Epidermal melanocyte (primary cell): ENCODE measurements at regions not wholly inside any gene's neighbourhood (a gene's known extent, or its start where the extent isn't known, plus 50 kb on each side); places are given as distances from the start of the nearest gene placed in this dataset.
"Not testable (repeated sequence)": the region's sequence is repeated elsewhere in the genome, so short reads cannot be mapped to it uniquely, and the experiment has no call there.

Experiments
- DNase-seq: peaks from one replicate; pipeline ENCODE4 v3.0.0; 2011; ENCODE audit warnings: low spot score; ENCODE audit not compliant: insufficient read length

DNA sequence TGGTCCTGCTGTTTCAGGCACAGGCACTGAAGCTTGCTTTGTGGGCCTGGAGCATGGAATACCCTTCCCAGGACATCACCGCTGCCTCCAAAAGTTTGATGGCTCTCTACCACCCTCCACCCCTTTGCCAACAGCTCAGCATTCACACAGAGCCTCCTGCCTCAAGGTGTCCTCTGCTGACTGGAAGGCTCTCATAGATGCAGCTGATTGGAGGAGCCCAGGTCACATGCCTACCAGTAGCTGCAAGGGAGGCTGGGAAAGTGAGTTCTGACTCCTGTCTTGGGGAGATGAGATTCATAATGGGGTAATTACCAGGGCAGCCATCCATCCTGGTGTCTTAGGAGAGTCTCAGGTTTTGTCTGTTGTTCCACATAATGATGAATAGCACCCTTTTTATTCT lies 124.8 kb upstream of the GRIK3 start:
- no peak for DNase-seq

DNA sequence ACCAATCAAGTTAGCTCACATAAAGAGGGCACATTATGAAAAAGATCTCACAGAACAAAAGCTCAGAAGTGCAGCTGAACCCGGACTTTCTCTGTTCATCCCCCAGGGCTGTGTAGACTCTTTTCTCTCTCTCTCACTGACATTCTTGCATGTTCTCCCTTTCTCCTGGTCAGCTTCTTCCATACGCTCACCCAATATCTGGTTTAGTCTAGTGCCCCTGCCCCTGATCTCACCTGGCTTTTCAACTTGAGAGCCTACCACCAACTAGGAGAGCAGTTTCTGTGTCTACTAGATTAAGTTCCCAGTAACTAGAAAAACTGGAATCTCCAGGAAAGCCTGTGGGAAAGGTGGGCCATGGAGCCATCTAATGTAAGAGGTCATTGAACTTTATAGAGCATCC lies 126.9 kb upstream of the GRIK3 start:
- no peak for DNase-seq

DNA sequence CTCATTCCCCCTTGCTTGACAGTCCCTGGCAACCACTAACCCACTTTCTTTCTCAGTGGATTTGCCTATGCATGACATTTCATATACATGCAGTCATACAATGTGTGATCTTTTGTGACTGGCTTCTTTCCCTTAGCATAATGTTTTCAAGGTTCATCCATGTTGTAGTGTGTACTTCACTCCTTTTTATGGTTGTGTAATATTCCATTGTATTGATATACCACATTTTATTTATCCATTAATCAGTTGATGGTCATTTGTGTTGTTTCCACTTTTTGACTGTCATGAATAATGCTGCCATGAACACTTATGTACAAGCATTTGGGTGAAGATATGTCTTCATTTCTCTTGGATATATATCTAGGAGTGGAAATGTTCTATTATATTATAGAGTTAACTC lies 127.7 kb upstream of the GRIK3 start:
- no peak for DNase-seq

DNA sequence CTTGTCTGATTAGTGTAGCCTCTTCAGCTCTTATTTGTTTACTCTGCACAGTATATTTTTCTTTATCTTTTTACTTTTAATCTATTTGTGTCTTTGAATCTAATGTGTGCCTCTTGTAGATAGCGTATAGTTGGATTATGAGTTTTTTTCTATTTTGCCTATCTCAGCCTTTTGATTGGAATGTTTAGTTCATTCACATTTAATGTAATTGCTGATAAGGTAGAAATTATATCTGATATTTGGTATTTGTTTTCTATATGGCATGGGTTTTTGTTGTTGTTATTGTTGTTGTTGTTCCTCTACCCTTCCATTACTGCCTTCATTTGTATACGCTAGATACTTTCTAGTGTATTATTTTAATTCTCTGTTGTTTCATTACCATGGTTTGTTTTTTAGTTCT lies 131.7 kb upstream of the GRIK3 start:
- DNase-seq = no peak

DNA sequence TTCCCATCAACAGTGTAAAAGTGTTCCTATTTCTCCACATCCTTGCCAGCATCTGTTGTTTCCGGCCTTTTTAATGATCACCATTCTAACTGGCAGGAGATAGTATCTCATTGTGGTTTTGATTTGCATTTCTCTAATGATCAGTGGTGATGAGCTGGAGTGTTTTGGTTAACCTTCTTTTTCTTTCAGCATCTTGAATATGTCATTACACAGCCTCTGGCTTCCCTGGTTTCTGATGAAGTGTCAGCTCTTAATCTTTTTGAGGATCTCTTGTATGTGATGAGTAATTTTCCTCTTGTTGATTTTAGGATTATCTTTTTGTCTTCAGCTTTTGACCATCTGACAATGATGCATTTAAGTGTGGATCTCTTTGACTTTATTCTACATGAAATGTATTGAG lies 133.2 kb upstream of the GRIK3 start:
- no peak for DNase-seq

DNA sequence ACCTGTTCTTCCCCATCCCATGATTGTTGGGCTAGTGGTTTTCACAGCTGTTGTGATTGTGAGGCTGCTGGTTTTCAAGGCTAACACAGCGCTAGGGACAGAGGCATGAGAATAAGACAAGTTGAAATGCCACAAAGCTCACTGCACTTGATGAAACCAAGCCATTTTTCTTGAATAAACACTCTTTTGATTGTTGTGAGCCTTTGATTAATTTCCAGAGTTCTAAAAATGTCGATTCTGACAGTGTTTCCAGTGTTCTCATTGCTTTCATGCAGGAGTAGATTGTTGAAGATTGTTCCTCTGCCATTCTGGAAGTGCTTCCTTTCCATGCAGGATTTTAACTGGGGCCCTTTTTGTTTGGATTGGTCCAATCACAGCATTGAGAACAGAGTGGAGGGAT lies 134.9 kb upstream of the GRIK3 start:
- DNase-seq = no peak

GRCh38 chr1:37169743-37170275 lies 135.5 kb upstream of the GRIK3 start:
- no peak for DNase-seq

DNA sequence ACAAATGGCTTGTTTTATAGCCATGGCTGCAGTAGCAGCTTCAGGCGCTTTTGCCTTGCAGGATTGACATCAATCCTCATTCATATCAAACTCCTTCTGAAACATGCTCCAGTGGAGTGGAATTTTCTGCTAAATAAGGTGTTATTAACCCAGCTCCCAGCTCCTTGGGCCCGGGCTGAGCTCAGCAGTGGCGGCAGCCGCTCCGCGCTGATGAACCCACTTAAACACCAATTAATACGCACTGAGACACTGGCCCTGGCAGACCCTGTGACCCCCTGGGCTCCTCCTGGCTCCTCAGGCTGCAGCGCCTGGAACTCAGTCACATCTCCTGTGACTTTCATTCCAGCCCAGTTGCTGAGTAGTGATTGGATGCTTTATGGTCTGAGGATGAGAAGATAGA lies 137.4 kb upstream of the GRIK3 start:
- no peak for DNase-seq

GRCh38 chr1:37174341-37174740 lies 140.0 kb upstream of the GRIK3 start:
- no peak for DNase-seq

DNA sequence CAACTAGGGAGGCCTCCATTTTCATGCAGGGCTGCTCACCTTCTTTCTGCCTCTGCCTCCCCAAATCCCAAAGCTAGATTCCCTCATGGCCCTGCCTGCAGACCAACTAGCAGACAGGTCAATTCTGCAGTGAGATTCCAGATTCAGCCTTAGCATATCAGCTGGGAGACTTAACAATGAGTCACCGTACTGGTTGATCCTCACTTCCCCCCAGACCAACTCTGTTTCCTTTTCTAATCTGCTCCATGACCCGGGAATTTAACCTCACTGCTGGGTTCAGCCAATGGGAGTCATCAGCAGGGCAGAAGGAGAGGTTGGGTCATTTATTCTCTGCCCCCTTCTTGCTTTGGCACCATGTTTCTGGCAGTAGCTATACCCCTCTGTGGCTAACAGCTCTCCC lies 140.6 kb upstream of the GRIK3 start:
- DNase-seq = no peak

GRCh38 chr1:37175666-37176215 lies 141.4 kb upstream of the GRIK3 start:
- no peak for DNase-seq

DNA sequence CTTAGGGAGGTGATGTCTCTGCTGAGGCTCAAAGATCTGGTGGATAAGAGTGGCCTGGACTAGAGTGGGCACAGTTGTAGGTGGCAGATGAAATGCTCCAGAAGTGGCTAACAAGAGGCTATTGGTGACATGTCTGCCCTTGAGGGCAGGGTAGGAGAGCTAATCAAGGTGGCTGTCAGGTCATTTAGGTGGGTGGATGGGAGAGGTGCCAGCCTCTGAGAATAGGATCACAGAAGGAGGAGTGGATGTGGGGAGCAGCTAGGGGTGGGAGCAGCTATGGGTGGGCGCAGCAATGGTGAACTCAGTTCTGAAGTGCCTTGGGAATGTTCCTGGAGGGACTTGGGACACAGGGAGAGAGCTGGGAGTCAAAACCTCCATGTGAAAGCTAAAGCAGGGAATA lies 142.0 kb upstream of the GRIK3 start:
- DNase-seq = no peak

DNA sequence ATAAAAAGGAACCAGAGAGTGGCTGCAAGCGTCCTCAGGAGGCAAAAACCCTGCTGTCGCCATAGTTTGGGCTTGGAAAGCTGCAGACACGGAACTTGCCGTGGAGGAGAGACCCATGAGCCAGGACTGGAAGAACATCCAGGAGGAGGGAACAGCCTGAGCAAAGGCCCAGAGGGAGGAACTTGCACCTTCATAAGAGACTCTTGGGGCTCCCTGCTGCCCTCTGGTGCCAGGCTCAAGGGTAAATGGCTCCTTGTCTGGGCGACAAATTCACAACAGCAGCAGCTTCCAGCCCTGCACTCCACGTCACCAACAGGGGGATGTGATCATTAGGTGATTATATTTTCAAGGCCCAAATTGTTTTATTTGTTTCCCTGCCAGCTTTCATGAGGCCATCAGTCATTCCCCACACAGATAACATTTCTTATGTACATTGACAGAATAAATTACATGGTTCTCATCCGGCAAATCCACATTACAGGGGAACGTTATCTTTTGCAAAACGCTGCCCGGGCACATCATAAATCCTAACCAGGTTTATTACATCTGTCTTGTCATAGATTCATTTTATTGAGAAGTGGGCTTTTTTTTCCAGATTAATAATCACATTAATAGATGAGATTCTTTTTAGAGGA lies 143.0 kb upstream of the GRIK3 start:
- DNase-seq = no peak

- no peak for DNase-seq
Observed at GRCh38 chr1:37181425-37181824, 147.1 kb upstream of the GRIK3 start.

- no peak for DNase-seq
Observed at GRCh38 chr1:37184789-37185188, 150.5 kb upstream of the GRIK3 start.

GRCh38 chr1:37186246-37186756 lies 152.0 kb upstream of the GRIK3 start:
- DNase-seq = no peak

DNA sequence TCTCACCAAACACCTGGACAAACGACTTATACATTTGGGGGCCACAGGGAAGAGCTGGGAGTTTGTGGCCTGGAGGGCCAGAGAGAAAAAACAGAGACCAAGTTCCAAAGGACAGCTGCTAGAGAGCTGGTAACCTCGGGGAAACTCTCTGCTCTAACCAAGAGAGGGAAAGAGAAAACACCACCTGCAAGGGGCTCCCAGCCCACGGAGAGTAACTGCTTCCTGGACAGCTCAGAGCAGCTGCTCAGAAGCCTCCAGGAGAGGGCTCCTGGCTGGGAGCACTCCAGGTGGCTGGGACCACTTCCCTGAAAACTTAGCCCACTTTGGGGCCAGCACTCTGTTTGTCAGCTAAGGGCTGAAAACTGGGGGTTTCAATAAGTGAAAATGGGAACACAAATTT lies 154.8 kb upstream of the GRIK3 start:
- DNase-seq = no peak

DNA sequence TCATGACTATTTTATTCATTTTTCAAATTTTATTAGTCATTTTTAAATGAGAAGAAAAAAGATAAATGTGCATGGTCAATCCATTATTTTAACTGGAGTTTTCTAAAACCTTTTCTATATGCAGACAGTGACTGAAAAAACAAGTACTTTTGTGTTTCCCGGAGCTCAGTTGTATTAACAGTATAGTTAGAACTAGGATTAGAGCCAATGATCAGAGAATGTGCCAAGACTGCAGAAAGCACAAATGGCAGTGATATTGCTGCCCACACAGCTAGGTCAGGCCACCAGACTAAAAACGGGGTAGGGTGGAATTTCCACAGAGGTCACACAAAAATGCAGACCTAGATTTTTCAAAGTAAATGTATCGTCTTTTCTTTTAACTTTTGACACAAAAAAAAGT lies 163.1 kb upstream of the GRIK3 start:
- no peak for DNase-seq

DNA sequence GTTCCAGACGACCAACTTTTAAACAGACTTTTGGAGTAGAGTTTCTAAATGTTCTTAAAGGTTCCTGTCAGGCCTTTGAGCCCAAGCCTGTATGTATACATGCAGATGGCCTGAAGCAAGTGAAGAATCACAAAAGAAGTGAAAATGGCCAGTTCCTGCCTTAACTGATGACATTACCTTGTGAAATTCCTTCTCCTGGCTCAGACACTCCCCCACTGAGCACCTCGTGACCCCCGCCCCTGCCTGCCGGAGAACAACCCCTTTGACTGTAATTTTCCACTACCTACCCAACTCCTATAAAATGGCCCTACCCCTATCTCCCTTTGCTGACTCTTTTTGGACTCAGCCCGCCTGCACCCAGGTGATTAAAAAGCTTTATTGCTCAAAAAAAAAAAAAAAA lies 180.0 kb upstream of the GRIK3 start:
- not testable (repeated sequence) for DNase-seq

DNA sequence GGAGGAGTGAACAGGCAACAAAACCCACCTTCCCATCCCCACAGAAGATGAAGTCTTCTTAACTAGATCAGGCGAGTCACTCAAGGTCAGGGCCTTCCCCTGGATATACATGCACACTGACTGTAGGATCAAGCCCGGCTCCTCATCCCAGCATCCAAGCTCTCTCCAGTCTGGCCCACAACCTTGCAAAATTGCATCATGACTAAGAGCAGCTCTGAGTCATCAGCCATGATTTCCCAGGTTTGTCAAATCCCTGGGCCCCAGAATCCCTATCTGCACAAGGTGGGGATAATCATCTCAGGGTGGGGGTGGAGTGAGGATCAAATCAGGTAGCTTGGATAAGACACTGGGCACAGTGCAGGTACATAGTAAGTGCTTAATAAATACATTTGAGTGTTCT lies 199.3 kb upstream of the GRIK3 start:
- DNase-seq = no peak

DNA sequence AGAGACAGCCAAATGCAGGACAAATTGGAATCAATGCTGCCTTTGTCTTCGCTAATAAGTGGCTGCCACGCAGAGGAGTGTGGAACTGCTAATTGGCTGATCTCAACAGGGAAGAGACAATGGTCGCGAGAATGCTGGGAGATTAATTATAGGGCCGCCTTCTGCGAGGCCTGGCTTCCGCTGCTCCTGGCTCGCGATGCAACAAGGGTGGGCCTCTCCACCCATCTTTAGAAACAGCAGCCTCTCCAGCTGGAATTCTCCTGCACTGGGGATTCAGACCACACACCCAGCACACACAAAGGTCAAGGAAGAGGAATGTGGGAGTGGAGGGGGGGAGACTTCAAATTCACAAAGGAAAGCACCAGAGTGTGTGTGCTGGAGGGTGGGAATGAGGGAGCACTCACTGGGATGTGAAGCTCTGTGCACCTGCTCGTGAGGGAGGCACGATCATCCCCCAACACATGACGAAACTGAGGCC lies 200.7 kb upstream of the GRIK3 start:
- DNase-seq = no peak

DNA sequence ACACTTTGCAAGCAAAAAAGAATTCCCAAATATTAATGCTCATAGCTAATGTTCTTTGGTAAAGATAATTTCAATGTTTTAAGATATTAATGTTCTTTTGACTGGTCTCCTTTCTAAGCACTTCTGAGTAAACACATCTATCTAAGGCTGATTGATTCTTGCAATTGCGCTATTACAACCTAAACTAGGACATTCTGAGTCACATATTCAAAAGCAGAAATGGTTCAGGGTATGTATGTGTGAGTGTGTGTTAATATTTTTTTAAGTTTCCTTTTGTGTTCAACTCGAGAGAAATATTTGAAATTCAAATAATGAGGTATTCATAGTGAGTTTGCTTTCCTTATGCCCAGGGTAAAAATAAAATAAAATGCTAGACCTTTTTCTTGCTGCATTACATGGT lies 203.6 kb upstream of the GRIK3 start:
- no peak for DNase-seq
